ENCODE measurements at regions not wholly inside any gene's neighbourhood (a gene's known extent, or its start where the extent isn't known, plus 50 kb on each side); places are given as distances from the start of the nearest gene placed in this dataset.

DNA sequence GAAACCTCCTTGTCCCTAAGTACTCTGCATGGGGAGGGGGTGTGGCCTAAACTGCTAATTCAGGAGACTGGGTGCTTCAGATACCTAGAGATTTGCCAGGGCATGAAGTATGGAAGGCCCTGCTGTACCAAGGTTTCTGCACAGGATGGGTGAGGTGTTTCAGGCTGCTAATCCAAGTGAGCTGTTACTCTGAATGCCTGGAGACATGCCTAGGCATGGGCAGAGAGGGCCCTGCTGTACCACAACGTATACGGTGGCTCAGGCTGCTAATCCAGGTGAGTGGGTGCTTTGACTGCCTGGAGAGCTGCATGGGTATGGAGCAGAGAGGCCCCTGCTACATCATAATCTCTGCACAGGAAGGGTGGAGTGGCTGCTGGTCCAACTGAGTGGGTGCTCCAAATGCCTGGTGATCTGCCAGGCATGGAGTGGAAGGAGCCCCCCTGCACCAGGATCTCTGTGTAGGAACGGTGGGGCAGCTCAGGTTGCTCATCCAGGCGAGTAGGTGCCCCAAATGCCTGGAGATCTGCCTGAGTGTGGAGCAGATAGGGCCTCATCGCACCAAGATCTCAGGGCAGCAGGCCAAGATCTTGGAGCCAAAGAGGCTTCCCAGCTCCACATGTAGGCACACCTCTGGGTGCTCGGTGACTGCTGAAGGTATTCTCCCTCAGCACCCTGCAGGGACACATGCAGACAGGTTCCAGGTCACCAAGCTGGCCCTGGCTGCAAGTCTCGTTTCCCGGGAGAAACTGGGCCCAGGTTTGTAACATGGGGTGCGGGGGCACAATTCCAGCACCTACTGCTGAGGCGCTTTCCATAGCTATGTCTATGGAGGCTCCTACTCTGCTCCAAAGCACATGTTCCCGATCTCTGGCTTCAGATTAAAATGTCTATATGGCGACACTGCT is 252.5 kb upstream of the PLXNA2 start:
- Histone ChIP-seq H3K27ac (no peak overlapping the region), H3K27me3 (ENCODE audit: insufficient read depth, low read depth, severe bottlenecking) (no peaks in the 10 kb centered on the region), H3K9me3 (ENCODE audit: severe bottlenecking) (no peaks in the 10 kb centered on the region), H3K36me3 (no peaks in the 10 kb centered on the region), H3K4me3 (ENCODE audit: low read depth, low read length) (no peak overlapping the region)
- TF ChIP-seq, protein P1, sequence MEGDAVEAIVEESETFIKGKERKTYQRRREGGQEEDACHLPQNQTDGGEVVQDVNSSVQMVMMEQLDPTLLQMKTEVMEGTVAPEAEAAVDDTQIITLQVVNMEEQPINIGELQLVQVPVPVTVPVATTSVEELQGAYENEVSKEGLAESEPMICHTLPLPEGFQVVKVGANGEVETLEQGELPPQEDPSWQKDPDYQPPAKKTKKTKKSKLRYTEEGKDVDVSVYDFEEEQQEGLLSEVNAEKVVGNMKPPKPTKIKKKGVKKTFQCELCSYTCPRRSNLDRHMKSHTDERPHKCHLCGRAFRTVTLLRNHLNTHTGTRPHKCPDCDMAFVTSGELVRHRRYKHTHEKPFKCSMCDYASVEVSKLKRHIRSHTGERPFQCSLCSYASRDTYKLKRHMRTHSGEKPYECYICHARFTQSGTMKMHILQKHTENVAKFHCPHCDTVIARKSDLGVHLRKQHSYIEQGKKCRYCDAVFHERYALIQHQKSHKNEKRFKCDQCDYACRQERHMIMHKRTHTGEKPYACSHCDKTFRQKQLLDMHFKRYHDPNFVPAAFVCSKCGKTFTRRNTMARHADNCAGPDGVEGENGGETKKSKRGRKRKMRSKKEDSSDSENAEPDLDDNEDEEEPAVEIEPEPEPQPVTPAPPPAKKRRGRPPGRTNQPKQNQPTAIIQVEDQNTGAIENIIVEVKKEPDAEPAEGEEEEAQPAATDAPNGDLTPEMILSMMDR (IDR thresholded peaks at IDR 0.05; ENCODE audit: low read depth, low read length), result no peak
- no peak for DNase-seq

DNA sequence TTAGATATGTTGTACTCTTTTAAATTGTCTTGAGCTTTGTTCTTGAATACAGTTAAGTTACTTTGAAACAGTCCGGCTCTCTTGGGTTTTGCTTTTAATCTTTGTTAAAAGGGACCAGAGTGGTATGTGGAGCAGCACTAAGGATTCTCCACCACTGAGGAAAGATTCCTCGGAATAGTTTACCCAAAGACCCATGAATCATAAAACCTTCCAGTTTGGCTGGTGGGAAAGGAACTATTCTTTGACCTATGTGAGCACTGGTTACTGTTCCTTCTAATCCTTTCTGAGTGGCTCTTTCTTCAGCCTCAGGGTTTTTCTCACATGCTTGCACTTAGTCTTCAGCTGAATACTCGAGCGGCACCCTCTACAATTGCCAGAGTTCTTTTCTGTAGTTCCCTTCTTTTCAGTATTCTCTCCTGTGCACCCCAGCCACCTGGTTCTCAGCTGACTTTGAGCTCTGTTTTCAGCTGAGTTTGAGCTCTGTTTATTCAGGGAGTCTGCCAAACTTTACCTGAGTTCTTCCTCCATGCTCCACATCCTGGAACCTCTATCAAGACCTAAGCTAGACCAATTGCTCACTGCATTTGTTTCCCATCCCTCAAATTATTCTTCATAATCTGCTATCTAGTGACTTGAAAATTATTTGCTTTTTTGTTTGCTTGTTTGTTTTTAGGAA is 253.8 kb upstream of the PLXNA2 start:
- H3K27ac ChIP-seq, result no peak overlapping the region
- H3K27me3 ChIP-seq (ENCODE audit: insufficient read depth, low read depth, severe bottlenecking), result no peaks in the 10 kb centered on the region
- no peak for DNase-seq
- no peak overlapping the region for H3K4me3 ChIP-seq (ENCODE audit: low read depth, low read length)
- H3K36me3 ChIP-seq, result no peaks in the 10 kb centered on the region
- TF ChIP-seq, protein P1 (IDR thresholded peaks at IDR 0.05; ENCODE audit: low read depth, low read length), result no peak
- H3K9me3 ChIP-seq (ENCODE audit: severe bottlenecking), result no peaks in the 10 kb centered on the region

DNA sequence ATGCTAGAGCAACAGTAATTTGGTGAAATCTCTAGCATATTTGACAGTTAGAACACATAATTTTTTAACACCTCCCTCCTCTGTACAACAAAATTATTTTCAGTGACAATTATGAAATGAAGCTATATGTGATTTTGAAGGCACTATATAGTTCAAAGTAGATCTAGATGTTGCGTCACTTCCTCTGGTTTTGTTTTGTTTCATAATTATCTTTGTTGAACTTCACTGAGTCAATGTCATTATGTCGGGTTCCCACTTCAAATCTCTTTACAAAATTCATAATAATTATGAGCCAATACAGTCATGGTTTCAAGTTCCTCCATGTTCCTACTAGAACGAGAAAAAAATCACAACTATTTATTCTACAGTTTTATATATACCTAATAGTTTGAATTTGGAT is 254.8 kb upstream of the PLXNA2 start:
- Histone ChIP-seq H3K4me3 (ENCODE audit: low read depth, low read length) (no peak overlapping the region), H3K27ac (no peak overlapping the region), H3K27me3 (ENCODE audit: insufficient read depth, low read depth, severe bottlenecking) (no peaks in the 10 kb centered on the region), H3K9me3 (ENCODE audit: severe bottlenecking) (no peaks in the 10 kb centered on the region), H3K36me3 (no peaks in the 10 kb centered on the region)
- TF ChIP-seq, protein P1 (IDR thresholded peaks at IDR 0.05; ENCODE audit: low read depth, low read length), result no peak
- DNase-seq, result no peak

DNA sequence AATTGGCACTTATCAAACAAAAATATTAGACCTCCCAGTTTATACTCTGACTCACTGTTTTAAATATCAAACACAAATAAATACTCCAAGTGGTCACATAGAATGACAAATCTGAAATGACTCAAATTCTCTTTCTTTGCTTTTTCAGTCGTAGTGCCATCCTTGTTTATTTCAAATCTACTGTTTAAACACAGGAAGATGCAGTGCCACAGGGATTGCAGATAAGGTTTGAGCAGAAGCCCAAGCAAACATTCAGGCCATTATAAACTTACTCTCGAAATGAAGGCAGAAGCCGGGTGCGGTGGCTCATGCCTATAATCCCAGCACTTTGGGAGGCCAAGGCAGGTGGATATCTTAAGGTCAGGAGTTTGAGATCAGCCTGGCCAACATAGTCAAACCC is 255.4 kb upstream of the PLXNA2 start:
- Histone ChIP-seq H3K27me3 (ENCODE audit: insufficient read depth, low read depth, severe bottlenecking) (no peaks in the 10 kb centered on the region), H3K4me3 (ENCODE audit: low read depth, low read length) (no peak overlapping the region), H3K36me3 (no peaks in the 10 kb centered on the region), H3K9me3 (ENCODE audit: severe bottlenecking) (no peaks in the 10 kb centered on the region), H3K27ac (no peak overlapping the region)
- TF ChIP-seq, protein P1 (IDR thresholded peaks at IDR 0.05; ENCODE audit: low read depth, low read length), result no peak
- DNase-seq, result no peak

DNA sequence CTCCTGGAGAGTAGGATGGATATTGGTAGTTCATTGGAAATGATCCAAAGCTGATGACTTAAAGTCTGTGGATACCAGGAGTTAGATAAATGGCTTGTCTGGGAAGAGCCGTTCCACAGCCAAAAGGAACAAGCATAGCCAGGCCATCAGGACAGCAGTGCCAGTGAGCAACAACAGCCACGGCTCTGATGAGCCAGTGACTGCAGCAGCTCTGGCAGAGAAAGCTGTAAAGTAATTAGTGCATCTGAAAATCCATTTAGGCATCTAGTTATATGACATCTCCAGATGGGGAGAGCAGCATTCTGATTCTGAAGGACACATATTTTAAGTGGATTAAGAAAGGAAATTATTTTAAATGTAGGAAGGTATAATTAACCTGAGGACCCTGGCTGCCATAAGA is 256.2 kb upstream of the PLXNA2 start:
- Histone ChIP-seq H3K27ac (no peak overlapping the region), H3K36me3 (no peaks in the 10 kb centered on the region), H3K4me3 (ENCODE audit: low read depth, low read length) (no peak overlapping the region), H3K9me3 (ENCODE audit: severe bottlenecking) (no peaks in the 10 kb centered on the region), H3K27me3 (ENCODE audit: insufficient read depth, low read depth, severe bottlenecking) (no peaks in the 10 kb centered on the region)
- TF ChIP-seq, protein P1 (IDR thresholded peaks at IDR 0.05; ENCODE audit: low read depth, low read length), result no peak
- no peak for DNase-seq

Data from WERI-Rb-1 (cell line).